A204.1 (cell line): ENCODE measurements at regions not wholly inside any gene's neighbourhood (a gene's known extent, or its start where the extent isn't known, plus 50 kb on each side); places are given as distances from the start of the nearest gene placed in this dataset.
"Not testable (repeated sequence)": the region's sequence is repeated elsewhere in the genome, so short reads cannot be mapped to it uniquely, and the experiment has no call there.

ENCODE experiments used
- FAIRE-seq: peaks from 2 replicates; lab custom pipeline; 2012; peaks lifted over from hg19 to GRCh38; lab: Jason Lieb, UNC

DNA sequence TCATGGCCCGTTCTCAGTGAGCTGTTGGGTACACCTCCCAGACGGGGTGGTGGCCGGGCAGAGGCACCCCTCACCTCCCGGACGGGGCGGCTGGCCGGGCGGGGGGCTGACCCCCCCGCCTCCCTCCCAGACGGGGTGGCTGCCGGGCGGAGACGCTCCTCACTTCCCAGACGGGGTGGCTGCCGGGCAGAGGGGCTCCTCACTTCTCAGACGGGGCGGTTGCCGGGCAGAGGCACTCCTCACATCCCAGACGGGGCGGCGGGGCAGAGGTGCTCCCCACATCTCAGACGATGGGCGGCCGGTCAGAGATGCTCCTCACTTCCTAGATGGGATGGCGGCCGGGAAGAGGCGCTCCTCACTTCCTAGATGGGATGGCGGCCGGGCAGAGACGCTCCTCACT is 129.7 kb upstream of the DAAM1 start:
- not testable (repeated sequence) for FAIRE-seq

DNA sequence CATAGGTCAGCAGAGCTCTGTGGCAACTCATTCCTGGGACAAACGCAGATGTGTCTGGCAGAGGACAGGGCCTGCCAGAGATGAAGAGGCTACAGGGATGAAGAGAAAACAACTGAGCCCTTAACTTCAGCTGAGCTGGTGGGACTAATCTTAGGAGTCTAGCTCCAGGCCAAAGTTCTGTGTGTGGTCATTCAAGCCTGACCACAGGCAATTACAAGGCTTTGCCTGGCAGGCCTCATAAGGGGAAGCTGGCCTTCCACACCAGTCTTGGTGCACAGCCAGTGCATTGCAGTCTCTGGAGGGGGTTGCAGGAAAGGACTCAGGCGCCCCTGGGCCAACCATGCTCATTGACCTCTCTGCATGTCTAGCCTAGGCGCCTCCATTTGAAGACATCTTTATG is 127.6 kb upstream of the DAAM1 start:
- FAIRE-seq = no peak

DNA sequence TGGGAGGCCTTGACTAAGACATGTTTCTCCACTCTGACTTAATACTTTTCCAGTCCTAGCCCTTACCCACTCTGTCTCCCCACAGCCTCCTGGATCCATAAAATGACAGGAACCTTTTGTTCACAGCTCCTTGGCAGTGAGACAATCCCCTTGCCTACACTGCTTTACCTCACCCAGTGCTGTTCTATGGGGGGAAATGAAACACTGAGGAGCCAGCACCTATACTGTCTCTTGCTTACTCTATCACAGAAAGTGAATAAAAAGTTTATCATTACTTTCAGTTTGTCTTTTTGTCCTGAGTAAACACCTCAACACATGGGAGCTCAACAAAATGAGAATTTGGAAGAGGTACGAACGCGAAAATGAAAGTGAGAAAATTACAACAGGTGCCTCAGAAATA is 127.2 kb upstream of the DAAM1 start:
- FAIRE-seq = no peak

DNA sequence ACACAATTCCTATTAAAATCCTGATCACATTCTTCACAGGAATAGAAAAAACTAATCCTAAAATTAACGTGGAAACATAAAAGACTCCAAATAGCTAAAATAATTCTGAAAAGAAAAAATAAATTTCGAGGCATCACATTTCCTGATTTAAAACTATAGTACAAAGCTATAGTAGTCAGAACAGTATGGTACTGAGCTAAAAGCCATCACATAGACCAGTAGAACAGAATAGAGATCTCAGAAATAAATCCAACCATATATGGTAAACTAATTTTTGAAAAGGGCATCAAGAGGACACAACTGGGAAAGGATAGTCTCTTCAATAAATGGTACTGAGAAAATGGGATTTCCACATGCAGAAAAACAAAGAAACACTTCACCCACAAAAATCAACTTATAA is 125.2 kb upstream of the DAAM1 start:
- FAIRE-seq = no peak

DNA sequence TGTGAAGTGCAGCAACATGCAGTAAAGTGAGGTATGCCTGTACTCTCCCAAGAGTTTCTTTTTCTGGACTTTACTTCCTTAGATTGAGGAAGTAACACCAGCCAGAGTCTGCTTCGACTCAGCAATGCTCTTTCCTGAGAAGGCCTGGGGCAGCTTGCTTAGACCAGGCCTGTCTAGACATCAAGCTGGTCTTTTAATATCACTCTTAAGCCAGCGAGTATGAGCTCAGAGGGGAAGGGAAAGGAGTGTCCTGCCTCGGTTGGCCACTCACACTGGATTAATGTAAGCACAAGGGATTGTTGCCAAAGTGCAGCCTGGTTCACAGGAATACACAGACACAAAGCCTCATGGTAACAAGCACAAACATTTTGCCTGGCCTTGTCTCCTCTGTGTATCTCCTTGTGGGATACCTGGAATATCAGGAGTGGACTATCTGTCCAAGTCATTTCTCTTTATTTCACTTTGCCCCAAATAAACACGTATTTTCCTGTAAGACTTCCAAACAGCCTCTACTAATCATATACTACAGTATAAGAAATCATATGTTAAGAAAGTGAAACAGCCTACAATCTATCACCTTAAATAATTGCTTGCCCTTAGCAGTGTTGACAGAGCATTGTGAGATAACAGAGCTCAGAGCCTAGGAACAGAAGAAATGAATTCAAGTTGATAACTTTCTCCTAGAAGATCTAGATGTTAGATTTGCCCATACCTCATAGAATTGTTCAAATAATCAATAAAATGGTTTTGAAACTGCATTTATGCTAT is 121.2 kb upstream of the DAAM1 start:
- FAIRE-seq = no peak

DNA sequence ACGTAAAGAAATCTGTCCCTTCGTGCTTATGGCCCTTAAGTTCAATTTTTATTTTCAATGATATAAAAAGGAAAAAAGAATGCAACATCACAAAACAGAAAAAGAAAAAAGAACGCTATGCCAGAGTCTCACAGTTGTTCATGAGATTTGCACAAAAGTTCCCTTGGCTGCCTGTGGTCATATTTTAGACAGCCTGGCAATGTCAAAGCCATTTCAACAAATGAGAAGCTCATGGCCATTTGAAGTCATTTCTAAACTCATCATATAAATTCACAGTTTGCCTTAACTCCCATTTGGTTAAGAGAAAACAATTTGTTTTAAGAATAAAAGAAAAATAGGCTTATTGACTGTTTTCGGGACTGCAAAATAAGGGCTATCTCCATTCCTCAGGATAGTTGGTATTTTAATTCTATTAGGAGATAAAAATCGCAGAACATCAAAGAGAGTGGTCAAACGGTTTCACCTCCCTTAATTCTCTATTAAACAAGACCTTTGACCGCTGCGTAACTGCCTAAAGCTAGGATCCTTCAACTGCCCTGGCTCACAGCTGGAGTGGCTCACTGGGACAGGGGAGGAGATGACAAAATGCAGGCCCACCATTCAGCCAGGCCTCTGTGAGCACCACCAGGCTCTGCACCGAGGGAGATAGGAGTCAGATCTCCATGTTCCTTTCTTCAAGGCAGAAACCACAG is 119.2 kb upstream of the DAAM1 start:
- FAIRE-seq = no peak

DNA sequence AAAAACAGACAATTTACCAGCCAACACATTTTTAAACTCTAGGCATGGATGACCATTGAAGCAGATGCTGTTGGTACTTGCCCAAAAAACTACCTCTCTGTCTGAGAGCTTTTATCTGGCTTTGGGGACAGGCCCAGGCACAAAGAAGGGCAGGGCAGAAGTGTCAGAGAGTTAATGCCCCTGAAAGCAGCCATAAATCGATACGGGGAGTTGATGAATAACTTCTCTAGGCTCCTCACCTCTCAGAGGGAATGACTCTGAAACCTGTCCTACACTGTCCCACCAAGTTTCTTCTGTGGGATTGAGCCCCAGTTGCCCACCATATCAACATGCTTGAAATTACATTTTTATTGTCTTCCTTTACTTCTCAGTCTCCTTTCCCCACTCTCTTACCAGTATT is 113.0 kb upstream of the DAAM1 start:
- FAIRE-seq = no peak

DNA sequence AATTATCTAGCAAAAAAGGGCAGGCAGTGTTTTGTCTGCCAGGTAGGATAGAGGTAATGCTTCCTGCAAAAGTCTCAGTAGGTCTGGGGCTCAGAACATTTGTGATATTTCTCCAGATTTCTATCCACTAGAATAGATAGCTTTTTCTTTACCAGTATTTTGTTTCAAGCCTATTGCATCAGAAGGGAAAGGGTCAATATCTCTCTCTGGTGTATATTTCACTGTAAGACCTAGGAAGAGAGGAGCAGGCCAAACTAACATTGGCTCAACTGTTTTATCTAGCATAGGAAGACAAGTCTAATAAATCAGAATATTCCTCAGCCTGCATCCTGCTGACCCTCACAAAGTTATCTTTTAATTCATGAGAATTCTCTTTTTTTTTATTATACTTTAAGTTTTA is 106.7 kb upstream of the DAAM1 start:
- no peak for FAIRE-seq

DNA sequence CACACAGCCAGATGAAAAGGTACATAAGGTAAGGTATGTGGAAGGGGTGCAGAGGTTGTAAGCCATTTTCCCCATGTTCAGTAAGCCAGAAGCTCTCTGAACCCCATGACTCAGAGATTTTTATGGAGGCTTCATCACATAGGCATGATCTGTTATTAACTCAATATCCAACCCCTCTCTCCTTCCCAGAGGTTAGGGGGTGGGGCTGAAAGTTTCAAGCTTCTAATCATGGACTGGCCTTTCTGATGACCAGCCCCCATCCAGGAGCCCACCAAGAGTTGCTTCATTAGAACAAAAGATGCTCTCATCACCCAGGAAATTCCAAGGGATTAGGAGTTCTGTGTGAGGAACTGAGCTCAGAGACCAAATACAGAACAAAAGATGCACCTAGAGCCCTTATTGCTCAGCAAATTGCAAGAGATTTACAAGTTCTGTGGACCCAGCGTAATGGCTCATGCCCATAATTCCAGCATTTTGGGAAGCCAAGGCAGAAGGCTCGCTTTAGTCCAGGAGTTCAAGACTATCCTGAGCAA is 103.2 kb upstream of the DAAM1 start:
- no peak for FAIRE-seq

DNA sequence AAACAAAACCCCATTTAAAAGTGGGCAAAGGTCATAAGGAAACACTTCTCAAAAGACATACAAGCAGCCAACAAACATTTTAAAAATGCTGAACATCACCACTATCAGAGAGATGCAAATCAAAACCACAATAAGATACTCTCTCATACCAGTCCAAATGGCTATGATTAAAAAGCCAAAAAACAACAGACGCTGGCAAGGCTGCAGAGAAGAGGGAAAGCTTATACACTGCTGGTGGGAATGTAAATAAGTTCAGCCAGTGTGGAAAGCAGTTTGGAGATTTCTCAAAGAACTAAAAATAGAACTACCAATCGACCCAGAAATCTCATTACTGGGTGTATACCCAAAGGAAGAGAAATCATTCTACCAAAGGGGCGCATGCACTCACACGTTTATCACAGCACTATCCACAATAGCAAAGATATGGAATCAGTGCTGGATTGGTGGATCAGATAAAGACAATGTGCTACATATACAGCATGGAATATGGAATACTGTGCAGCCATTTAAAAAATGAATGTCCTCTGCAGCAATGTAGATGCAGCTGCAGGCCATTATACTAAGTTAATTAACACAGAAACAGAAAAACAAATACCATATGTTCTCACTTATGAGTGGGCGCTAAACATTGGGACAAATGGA is 102.1 kb upstream of the DAAM1 start:
- FAIRE-seq = no peak

DNA sequence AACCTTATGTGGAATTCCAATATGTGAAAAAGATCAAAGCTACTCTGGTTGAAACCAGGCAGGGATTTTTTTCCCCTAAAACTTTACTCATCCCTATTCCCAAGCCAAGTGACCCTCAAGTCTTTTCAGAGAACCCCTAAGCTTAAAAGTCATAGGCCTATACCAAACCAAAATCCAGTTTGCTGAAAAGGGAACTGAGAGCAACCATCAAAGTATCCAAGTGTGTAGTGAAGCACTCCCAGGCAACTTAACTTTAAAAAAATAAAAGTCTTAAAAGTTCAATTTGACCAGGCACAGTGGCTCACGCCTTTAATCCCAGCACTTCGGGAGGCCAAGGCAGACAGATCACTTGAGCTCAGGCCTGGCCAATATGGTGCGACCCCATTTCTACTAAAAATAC is 101.2 kb upstream of the DAAM1 start:
- no peak for FAIRE-seq

DNA sequence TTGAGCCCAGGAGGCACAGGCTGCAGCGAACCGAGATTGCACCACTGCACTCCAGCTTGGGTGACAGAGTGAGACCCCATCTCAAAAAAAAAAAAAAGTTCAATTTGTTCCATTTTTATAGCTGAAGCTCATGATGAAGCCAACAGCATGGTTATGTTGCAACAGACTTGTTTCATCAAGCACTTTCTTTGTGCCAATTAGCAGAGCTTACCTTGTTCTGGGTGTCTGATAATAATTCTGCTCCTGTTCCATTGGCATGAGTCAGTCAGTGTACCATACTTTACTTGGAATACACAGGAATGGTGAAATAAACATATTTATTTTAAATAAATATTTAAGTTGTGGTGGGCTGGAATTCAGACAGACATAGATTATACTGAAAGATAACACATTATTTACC is 100.8 kb upstream of the DAAM1 start:
- no peak for FAIRE-seq

DNA sequence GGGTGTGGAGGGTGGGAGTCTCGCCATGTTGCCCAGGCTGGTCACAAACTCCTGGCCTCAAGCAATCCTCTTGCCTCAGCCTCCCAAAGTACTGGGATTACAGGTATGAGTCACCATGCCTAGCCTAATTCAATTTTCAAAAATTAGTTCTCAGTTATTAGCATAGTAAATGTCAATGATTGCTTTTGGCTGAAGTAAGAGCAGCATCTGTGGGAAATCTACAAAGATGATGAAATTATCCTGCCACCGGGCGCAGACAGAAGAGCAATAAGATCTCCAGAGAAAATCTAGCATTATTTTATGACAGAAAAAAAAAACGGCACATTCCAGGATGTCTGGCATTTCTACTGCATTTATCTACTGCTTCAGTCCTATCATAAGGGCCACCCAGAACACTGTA is 97.9 kb upstream of the DAAM1 start:
- no peak for FAIRE-seq

DNA sequence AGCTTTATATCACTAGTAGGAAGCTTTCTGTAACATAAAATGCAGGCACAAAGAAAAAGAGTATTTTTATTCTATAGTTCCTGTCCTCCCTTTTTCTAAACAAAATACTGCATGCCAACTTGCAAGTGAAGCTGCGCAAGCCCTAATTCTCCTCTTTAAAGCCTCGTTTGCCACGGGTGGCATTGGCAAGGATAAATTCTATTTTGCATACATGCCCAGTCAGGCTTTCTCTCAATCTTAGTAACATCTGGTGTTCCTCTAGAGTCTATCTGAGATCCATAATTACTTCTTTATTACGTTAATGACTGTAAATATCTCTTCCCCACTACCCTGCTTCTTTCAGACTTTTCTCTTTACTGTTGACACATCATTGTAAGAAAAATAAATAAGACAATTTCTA is 97.1 kb upstream of the DAAM1 start:
- FAIRE-seq = no peak

DNA sequence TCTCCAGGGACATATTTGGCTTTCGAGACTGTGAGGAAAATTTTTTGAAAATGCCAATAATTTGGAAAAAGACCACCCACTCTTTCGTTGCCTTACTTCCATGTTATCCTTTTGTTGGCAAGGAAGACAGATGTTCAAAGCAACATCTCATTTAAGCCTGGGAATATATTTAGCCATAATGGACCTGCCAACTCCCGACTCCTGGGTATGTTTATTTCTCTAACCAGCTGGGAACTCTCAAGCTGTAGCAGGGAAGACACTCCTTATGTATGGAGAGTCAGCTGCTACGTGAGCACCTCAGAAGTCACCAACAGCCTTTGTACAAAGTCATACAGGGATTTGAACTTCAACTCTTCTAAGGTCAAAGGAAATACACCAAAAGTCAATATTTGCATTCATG is 96.5 kb upstream of the DAAM1 start:
- FAIRE-seq = no peak

DNA sequence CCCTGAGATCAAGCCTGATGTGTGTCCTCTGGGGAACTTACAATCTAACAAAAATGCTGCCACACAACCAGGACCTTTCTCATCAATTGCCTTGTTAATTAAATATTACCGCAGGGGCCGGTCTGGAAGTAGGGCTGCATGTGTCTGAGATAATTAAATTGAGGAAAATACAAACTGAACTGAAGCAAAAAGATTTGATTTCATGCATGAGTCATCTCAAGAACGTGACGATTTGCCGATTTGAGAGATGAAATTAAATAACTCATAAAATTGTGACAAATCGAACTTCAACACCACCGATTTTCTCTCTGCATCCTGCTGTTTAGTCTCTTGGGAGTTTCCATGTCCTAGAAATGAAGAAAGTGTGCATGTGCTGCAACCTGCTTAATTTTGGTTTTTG is 94.6 kb upstream of the DAAM1 start:
- no peak for FAIRE-seq

DNA sequence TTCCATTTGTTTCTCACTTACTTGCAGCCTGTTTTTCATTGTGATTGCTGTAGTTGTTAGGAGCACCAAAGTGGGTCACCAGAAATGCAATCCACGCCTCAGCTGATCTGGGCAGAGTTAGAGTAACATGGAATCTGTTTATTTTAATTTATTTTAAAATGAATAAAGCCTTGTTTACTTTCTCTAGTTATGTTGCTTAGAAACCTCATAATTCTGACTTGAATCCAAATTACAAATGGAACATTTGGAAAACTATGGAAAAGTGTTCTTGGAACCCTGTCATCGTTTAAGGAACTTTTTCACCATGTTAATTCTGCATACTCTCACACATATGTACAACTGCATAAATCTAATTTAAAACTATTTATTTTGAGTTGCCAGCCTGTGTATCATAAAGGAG is 92.2 kb upstream of the DAAM1 start:
- no peak for FAIRE-seq

DNA sequence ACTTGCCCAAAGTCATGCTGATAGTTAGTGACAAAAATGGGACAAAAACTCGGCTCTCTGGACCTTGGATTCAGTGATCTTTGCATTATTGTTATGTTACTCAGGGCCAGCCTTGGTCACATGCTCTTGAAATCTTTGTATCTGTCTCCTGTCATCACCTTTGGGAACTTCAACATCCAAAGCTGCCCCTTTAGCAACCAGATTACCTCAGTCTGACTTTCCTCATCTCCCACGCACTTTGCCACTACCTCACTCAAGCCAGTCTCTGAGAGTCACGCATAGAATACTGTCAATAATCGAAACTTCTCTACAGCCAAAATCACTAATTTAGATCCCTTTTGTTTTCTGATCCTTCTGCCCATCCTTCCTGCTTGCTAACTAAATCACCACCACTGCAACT is 90.8 kb upstream of the DAAM1 start:
- FAIRE-seq = no peak

DNA sequence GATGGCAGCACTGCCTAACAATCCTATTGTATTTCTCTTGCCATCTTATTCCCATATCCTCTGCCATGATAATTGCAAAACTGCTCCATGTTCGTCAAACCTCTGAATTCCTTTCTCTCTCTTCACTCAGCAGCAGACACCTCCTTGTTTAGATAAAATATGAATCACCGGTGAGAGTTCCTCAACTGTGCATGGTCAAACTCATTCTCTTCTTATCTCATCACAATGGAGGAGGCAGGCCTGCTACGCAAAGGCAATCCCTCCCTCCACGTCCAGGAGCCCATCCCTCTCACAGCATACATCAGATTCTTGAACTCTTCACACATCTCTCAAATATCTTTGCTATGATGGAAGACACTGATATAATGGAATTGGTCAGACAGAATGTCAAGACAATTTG is 90.1 kb upstream of the DAAM1 start:
- FAIRE-seq = no peak

DNA sequence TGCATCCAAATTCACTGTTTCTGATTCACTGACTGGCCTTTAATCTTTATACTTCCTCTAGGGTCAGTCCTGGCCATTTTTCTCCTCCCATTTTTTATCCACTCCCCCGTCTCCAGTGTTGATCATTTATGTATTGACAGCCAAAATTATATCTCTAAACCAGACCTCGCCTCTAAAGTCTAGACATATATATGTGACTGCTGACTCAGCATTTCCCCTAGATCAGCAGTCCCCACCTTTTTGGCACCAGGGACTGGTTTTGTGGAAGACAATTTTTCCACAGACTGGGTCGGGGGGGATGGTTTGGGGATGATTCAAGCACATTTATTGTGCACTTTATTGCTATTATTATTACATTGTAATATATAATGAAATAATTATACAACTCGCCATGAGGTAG is 88.3 kb upstream of the DAAM1 start:
- FAIRE-seq = no peak

DNA sequence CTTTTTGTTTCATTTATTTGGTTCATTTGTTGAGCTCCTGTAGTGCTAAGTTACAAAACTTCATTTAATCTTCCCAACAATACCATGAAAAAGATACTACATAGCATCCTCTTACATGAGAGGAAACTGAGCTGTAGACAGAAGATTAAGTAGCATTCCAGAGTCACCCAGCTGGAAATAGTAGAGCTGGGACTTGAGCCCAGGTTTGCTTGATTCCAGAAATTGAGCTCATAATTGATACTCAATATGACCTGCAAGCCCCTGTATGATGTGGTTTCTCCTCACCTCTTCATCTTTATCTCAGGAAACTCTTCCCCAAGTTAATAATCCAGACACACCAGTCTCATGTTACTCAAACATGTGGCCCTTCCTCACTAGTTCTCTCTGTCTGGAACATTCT is 87.0 kb upstream of the DAAM1 start:
- no peak for FAIRE-seq

DNA sequence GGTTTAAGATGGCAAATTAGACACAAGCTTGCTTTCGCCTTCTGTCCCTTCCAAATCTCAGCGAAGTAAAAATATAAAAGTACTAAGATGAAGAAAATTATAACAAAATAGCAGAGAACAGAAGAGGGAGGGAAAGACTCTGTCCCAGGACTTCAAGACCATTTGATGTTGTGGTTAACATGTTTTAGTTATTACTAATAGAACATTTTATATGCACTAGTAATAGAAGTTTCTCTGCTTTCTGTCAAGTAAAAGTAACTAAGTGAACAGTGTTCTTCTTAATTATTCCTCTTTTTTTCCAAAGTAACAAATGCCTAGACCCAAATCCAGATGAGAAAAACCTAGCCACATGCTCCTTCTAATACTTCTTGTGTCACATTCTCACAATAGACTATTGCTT is 85.1 kb upstream of the DAAM1 start:
- FAIRE-seq = no peak

DNA sequence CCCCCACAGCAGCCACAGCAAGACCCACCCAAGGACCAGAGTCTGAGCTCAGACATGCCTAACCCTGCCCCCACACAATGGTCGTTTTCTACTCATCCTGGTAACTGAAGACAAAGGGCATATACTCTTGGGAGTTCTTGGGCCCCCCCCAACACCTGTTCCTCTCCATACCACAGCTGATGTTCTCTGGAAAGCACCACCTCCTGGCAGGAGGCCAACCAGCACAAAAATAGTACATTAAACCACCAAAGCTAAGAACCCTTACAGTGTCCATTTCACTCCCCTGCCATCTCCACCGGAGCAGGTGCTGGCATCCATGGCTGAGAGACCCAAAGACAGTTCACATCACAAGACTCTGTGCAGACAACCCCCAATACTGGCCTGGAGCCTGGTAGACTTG is 80.6 kb upstream of the DAAM1 start:
- FAIRE-seq = no peak

DNA sequence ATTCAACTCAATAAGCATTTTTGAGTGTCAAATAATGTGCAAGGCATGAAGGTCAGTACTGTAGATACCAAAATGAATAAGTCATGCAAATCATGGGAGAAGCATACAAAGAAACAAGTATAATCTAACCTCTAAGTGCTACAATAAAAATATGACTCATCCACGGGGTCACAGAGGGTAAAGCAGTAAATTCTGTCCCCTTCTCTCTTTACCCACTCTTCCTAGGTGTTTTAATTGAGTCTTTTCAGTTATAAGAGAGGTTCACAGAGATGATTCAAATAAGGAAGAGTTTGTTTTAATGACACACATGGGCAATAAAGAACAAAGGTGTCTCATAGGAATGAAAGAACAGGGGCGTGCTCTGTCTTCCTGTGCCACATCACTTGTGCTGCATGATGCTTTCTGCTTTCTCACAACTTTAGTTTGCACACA is 71.5 kb upstream of the DAAM1 start:
- no peak for FAIRE-seq
